HEK293T (cell line): ENCODE measurements at regions not wholly inside any gene's neighbourhood (a gene's known extent, or its start where the extent isn't known, plus 50 kb on each side); places are given as distances from the start of the nearest gene placed in this dataset.
"Not testable (repeated sequence)": the region's sequence is repeated elsewhere in the genome, so short reads cannot be mapped to it uniquely, and the experiment has no call there.

Source experiments
- CTCF ChIA-PET: fragments of 350-600 bp; formaldehyde crosslinking; extraction: SDS; loops from one replicate; lab custom pipeline; 2021; ENCODE audit warnings: antibody characterized with exemption, inconsistent platforms; lab: Yijun Ruan, JAX
- POLR2A ChIA-PET: fragments of 350-600 bp; formaldehyde crosslinking; extraction: SDS; loops from one replicate; lab custom pipeline; 2020; ENCODE audit warnings: antibody characterized with exemption, inconsistent platforms; lab: Yijun Ruan, JAX
- DNase-seq: peaks from one replicate; pipeline ENCODE4 v3.0.0; 2012; ENCODE audit warnings: mixed read lengths; ENCODE audit errors: extremely low spot score
- ARNT ChIP-seq: fragments of 450-650 bp; IDR thresholded peaks from 2 replicates; pipeline ENCODE4 v1.6.1; 2017; ENCODE audit warnings: mild to moderate bottlenecking
- BHLHE40 ChIP-seq: fragments of 450-650 bp; IDR thresholded peaks from 2 replicates; pipeline ENCODE4 v1.6.1; 2016; ENCODE audit warnings: mild to moderate bottlenecking, moderate library complexity, borderline replicate concordance
- CTBP1 ChIP-seq: fragments of 450-650 bp; IDR thresholded peaks from 2 replicates; pipeline ENCODE4 v1.6.1; 2016; ENCODE audit warnings: borderline replicate concordance
- ELF4 ChIP-seq: fragments of 450-650 bp; IDR thresholded peaks from 2 replicates; pipeline ENCODE4 v1.6.1; 2017; ENCODE audit warnings: antibody characterized with exemption
- FOXA1 ChIP-seq: fragments of 450-650 bp; IDR thresholded peaks from 2 replicates; pipeline ENCODE4 v1.6.1; 2016; ENCODE audit warnings: mild to moderate bottlenecking
- FOXK2 ChIP-seq: fragments of 450-650 bp; IDR thresholded peaks from 2 replicates; pipeline ENCODE4 v1.6.1; 2016; ENCODE audit warnings: mild to moderate bottlenecking
- FOXM1 ChIP-seq: fragments of 450-650 bp; IDR thresholded peaks from 2 replicates; pipeline ENCODE4 v1.6.1; 2017; ENCODE audit warnings: mild to moderate bottlenecking, borderline replicate concordance
- HDGF ChIP-seq: fragments of 450-650 bp; IDR thresholded peaks from 2 replicates; pipeline ENCODE4 v1.6.1; 2017; ENCODE audit warnings: antibody characterized with exemption, borderline replicate concordance
- L3MBTL2 ChIP-seq: fragments of 450-650 bp; conservative IDR thresholded peaks from 2 replicates; pipeline ENCODE4 v1.6.1; 2016; ENCODE audit warnings: mild to moderate bottlenecking
- LEF1 ChIP-seq: fragments of 450-650 bp; IDR thresholded peaks from 2 replicates; pipeline ENCODE4 v1.6.1; 2017; ENCODE audit warnings: mild to moderate bottlenecking, borderline replicate concordance
- NFRKB ChIP-seq: fragments of 450-650 bp; IDR thresholded peaks from 2 replicates; pipeline ENCODE4 v1.6.1; 2016; ENCODE audit warnings: mild to moderate bottlenecking, moderate library complexity
- SP1 ChIP-seq: fragments of 450-650 bp; IDR thresholded peaks from 2 replicates; pipeline ENCODE4 v1.6.1; 2017
- SUZ12 ChIP-seq: fragments of 450-650 bp; IDR thresholded peaks from 2 replicates; pipeline ENCODE4 v1.6.1; 2016; ENCODE audit warnings: mild to moderate bottlenecking
- TARDBP ChIP-seq: fragments of 450-650 bp; IDR thresholded peaks from 2 replicates; pipeline ENCODE4 v1.6.1; 2016
- ZNF384 ChIP-seq: fragments of 450-650 bp; IDR thresholded peaks from 2 replicates; pipeline ENCODE4 v1.6.1; 2016
- TF ChIP-seq, protein P1 (sequence below): fragments of 450-650 bp; IDR thresholded peaks from 2 replicates; pipeline ENCODE4 v1.6.1; 2016

DNA sequence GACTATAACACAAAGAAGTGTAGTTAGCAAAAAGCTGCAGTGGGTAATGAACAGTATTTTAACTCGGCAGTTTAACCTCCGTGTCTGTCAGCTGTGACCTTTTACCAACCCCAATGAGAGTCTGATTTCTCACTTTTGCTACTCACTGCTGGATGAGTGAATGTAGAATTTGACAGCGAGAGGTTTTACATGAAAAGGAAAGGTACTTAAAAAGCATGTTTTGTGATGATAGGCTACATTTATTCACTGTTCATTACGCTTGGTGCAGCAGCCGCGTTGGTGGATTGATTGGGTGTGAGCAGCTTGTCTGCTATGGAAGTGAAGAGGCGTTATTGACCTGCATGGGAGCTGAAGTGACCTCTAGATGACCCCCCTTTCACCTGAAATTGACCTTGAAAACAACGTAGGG, 867.7 kb downstream of the NR2F1-AS1 start:
- DNase-seq: no peak
- POLR2A ChIA-PET: no interaction called here
- no peak for TF ChIP-seq ZNF384
- CTCF ChIA-PET: no interaction called here

DNA sequence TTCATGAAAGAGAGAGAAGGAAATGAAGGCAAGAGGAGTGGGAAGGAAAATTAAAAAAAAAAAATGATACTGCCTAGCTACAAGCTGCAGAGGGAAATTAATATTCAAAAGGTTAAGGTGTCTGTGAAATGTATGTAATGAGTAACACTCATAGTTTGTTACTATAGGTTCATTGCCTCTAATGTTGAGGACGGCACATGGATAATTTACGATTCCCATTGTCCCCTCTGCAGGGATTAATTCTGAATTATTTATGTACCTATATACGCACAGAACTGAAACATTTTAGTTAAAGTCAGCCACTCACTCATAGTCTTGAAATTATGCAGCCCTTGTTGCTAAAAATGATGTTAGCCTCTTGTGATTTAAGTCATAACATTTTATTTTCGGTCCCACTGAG, 869.1 kb downstream of the NR2F1-AS1 start:
- no peak for DNase-seq
- ChIA-PET POLR2A (no interaction called here), CTCF (no interaction called here)
- TF ChIP-seq HDGF (no peak), FOXM1 (no peak), BHLHE40 (no peak), L3MBTL2 (no peak), SUZ12 (no peak), FOXK2 (no peak), SP1 (no peak), TARDBP (no peak), ELF4 (no peak)
- TF ChIP-seq, protein P1, sequence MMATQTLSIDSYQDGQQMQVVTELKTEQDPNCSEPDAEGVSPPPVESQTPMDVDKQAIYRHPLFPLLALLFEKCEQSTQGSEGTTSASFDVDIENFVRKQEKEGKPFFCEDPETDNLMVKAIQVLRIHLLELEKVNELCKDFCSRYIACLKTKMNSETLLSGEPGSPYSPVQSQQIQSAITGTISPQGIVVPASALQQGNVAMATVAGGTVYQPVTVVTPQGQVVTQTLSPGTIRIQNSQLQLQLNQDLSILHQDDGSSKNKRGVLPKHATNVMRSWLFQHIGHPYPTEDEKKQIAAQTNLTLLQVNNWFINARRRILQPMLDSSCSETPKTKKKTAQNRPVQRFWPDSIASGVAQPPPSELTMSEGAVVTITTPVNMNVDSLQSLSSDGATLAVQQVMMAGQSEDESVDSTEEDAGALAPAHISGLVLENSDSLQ: no peak

DNA sequence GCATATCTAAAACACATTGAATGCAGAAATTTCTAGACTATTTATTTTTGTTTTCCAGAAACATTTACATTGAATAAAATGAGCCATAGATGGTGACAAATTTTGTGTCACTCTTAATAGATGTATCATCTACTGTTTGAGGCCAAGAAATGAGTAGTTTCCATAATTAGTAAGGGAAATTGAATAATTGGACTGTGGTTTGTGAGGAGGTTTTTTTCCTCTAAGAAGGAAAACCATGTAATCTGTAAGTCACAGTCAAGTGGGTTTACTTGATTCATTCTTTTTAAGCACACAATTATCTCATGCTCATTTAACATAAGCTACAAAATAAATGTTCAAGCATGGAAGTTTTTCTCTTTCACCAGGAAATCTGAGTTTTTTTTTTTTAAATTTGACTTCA, 876.4 kb downstream of the NR2F1-AS1 start:
- CTCF ChIA-PET: no interaction called here
- no peak for DNase-seq
- TF ChIP-seq FOXM1: no peak
- TF ChIP-seq ARNT: no peak
- no peak for TF ChIP-seq LEF1
- TF ChIP-seq TARDBP: no peak
- POLR2A ChIA-PET: no interaction called here

DNA sequence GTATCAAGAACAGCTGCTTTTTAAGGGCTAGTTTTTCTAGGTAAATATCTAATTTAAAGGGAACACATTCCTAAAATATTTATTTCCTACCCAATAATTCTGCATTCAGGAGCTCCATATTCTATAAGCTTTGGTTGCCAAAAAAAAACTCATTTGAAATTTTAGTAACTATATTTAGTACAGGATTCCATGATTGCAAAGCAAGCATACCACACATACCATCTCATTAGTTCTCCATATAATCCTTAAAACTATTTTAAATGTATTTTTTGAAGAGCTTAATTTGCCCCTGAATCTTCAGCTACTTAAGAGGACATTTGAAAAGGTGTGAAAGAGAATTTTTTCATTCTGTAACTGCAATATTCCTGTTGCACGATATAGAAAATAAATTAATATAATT, 877.0 kb downstream of the NR2F1-AS1 start:
- ChIA-PET POLR2A (no interaction called here), CTCF (no interaction called here)
- no peak for TF ChIP-seq SUZ12
- no peak for TF ChIP-seq HDGF
- no peak for TF ChIP-seq ELF4
- TF ChIP-seq L3MBTL2: no peak
- TF ChIP-seq CTBP1: no peak
- TF ChIP-seq FOXK2: no peak
- no peak for TF ChIP-seq ARNT
- TF ChIP-seq FOXA1: no peak
- TF ChIP-seq FOXM1: no peak
- no peak for TF ChIP-seq ZNF384
- no peak for TF ChIP-seq LEF1
- TF ChIP-seq NFRKB: no peak
- TF ChIP-seq BHLHE40: no peak
- no peak for DNase-seq

DNA sequence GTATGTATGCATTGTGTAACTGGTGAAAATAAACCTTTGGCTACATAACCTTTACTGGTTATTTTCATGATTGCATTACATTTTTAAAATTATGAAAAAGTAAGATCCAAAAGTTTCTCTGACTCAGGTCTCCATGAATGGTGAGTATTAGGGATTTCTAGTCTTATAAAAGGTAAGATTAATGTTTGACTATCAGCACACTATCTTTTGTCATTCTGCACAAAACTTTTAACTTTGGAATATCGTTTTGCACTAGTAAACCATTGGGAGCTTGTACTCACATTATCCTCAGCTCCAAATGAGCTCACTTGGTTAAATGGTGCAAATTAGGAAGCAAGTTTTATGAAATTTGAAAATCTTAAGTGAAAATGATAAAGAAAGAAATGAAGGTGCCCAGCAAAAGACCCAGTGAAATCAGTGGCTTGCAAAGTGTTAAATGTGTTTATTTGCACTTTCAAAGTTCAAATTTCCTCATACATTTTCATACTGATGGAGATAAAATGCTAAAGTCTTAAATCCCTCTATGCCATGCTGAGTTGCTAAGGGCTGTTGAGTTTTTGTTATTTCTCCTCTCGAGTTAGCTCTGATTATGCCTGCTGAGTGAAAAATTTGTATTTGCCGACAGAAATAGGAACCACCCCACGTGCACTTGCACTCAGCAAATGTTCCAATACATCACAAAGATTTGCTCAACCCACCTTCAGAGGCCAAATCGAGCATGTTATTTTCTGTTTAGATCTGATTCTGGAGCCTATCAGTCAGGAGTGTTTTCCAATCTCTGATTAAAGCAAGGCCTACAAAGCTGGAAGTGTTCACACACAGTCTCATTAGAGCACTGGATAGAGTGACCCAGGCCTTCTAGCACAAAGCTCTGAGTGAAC, 885.7 kb downstream of the NR2F1-AS1 start:
- ChIA-PET CTCF (interaction anchor here (0.6 kb wide), 1 partner anchor 8 kb away, joined by 4 read pairs; no protein-coding TSS in a partner anchor), POLR2A (no interaction called here)
- no peak for DNase-seq
- no peak for TF ChIP-seq BHLHE40
- no peak for TF ChIP-seq FOXK2
- TF ChIP-seq CTBP1: no peak
- TF ChIP-seq, protein P1: no peak
- no peak; the same call in 1 of the 2 replicates for TF ChIP-seq L3MBTL2
- TF ChIP-seq FOXM1: no peak
- no peak for TF ChIP-seq SP1
- no peak for TF ChIP-seq ELF4

DNA sequence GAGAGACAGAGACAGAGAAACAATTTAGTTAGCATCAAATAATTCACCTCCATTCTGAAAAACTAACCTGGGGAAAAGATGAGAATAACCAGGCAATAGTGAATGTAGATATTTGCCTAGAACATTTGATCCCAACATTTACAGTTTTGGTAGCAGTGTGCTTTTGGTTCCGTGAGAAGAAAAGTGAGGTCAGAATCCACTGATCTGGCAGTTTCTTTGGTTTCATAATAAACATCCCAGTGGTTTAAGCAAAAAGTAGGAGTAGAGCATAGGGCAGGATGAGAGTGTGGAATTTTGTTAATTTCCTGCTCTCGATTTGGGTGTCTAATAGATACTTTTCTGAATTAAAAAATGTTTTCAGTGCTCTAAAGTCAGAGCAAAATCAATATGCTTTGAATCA, 887.0 kb downstream of the NR2F1-AS1 start:
- CTCF ChIA-PET: no interaction called here
- DNase-seq: no peak
- TF ChIP-seq BHLHE40 (no peak), SP1 (no peak), CTBP1 (no peak), FOXK2 (no peak), ELF4 (no peak), TARDBP (no peak), L3MBTL2 (no peak), ARNT (no peak), SUZ12 (no peak), LEF1 (no peak), NFRKB (no peak), HDGF (no peak), ZNF384 (no peak), FOXM1 (no peak), FOXA1 (no peak)
- TF ChIP-seq, protein P1: no peak
- POLR2A ChIA-PET: no interaction called here

DNA sequence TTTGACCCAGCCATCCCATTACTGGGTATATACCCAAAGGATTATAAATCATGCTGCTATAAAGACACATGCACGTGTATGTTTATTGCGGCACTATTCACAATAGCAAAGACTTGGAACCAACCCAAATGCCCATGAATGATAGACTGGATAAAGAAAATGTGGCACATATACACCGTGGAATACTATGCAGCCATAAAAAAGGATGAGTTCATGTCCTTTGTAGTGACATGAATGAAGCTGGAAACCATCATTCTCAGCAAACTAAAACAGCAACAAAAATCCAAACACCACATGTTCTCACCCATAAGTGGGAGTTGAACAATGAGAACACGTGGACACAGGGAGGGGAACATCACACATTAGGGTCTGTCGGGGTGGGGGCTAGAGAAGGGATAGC, 889.1 kb downstream of the NR2F1-AS1 start:
- DNase-seq, CTCF ChIA-PET, POLR2A ChIA-PET: not testable (repeated sequence)
